WTC11 (cell line): ENCODE measurements at regions not wholly inside any gene's neighbourhood (a gene's known extent, or its start where the extent isn't known, plus 50 kb on each side); places are given as distances from the start of the nearest gene placed in this dataset.

ENCODE experiments used
- ATAC-seq: fragments of 200-7000 bp; cut with Tn5 transposase; 2 replicates; pipeline ENCODE4 v1.10.0; 2021; ENCODE audit warnings: mild to moderate bottlenecking, moderate library complexity
- CTCF ChIA-PET: fragments of 300-600 bp; sonication (Branson Sonifier 250); formaldehyde crosslinking; loops from one replicate; lab custom pipeline; 2021; ENCODE audit warnings: antibody characterized with exemption; lab: Charles Lee
- POLR2A ChIA-PET: fragments of 350-600 bp; sonication (Branson Sonifier 250); formaldehyde crosslinking; loops from one replicate; lab custom pipeline; 2021; ENCODE audit warnings: antibody characterized with exemption; lab: Charles Lee
- DNase-seq: peaks from one replicate; pipeline ENCODE4 v3.0.0; 2021; ENCODE audit warnings: low spot score
- H3K27ac Mint-ChIP-seq: 2 replicates; pipeline ENCODE4 v1.8.0; 2021; ENCODE audit warnings: mixed read lengths
- H3K27me3 Mint-ChIP-seq: 2 replicates; pipeline ENCODE4 v1.8.0; 2021; ENCODE audit warnings: low read depth, mild to moderate bottlenecking, moderate library complexity, mixed read lengths
- H3K36me3 Mint-ChIP-seq: 2 replicates; pipeline ENCODE4 v1.8.0; 2021; ENCODE audit warnings: mixed read lengths
- H3K4me1 Mint-ChIP-seq: 2 replicates; pipeline ENCODE4 v1.8.0; 2022; ENCODE audit warnings: mixed read lengths
- H3K4me3 Mint-ChIP-seq: 2 replicates; pipeline ENCODE4 v1.8.0; 2021; ENCODE audit warnings: mild to moderate bottlenecking, moderate library complexity, mixed read lengths
- H3K9me3 Mint-ChIP-seq: 2 replicates; pipeline ENCODE4 v1.8.0; 2021; ENCODE audit warnings: mixed read lengths
- ATF2 ChIP-seq: sonication (generic); formaldehyde crosslinking; IDR thresholded peaks from 2 replicates; pipeline ENCODE4 v1.8.1; 2022; ENCODE audit warnings: low read depth, missing genetic modification reagents, borderline replicate concordance
- ATF3 ChIP-seq: sonication (generic); formaldehyde crosslinking; conservative IDR thresholded peaks from 2 replicates; pipeline ENCODE4 v1.8.1; 2022; ENCODE audit warnings: mild to moderate bottlenecking, missing genetic modification reagents
- ATF6 ChIP-seq: sonication (generic); formaldehyde crosslinking; IDR thresholded peaks from 2 replicates; pipeline ENCODE4 v1.8.1; 2023; ENCODE audit warnings: mild to moderate bottlenecking, missing genetic modification reagents
- CDX4 ChIP-seq: fragments of 250-450 bp; sonication (Bioruptor Pico); IDR thresholded peaks from 2 replicates; pipeline ENCODE4 v1.9.0; 2021; ENCODE audit warnings: moderate library complexity, mild to moderate bottlenecking, inconsistent platforms, borderline replicate concordance
- CREM ChIP-seq: sonication (generic); formaldehyde crosslinking; IDR thresholded peaks from 2 replicates; pipeline ENCODE4 v1.8.1; 2022; ENCODE audit warnings: mild to moderate bottlenecking, missing genetic modification reagents, moderate library complexity
- ESRRA ChIP-seq: sonication (generic); formaldehyde crosslinking; IDR thresholded peaks from 2 replicates; pipeline ENCODE4 v1.8.1; 2022; ENCODE audit warnings: mild to moderate bottlenecking, missing genetic modification reagents, borderline replicate concordance
- HMGA2 ChIP-seq: fragments of 250-450 bp; sonication (Bioruptor Pico); IDR thresholded peaks from 2 replicates; pipeline ENCODE4 v1.4.0; 2021; ENCODE audit warnings: mild to moderate bottlenecking, moderate library complexity
- KAT7 ChIP-seq: sonication (generic); formaldehyde crosslinking; IDR thresholded peaks from 2 replicates; pipeline ENCODE4 v1.8.1; 2023; ENCODE audit warnings: missing genetic modification reagents, mild to moderate bottlenecking, borderline replicate concordance
- MLX ChIP-seq: sonication (generic); formaldehyde crosslinking; IDR thresholded peaks from 2 replicates; pipeline ENCODE4 v1.8.1; 2023; ENCODE audit warnings: mild to moderate bottlenecking, missing genetic modification reagents, moderate library complexity
- PRDM15 ChIP-seq: sonication (generic); formaldehyde crosslinking; IDR thresholded peaks from 2 replicates; pipeline ENCODE4 v1.8.0; 2022; ENCODE audit warnings: missing genetic modification reagents
- RORB ChIP-seq: fragments of 250-450 bp; sonication (Bioruptor Pico); IDR thresholded peaks from 2 replicates; pipeline ENCODE4 v1.9.0; 2021; ENCODE audit warnings: mild to moderate bottlenecking
- SMAD4 ChIP-seq: sonication (generic); formaldehyde crosslinking; IDR thresholded peaks from 2 replicates; pipeline ENCODE4 v1.8.0; 2022; ENCODE audit warnings: mild to moderate bottlenecking, missing genetic modification reagents
- STAT6 ChIP-seq: sonication (generic); formaldehyde crosslinking; conservative IDR thresholded peaks from 2 replicates; pipeline ENCODE4 v1.8.1; 2023; ENCODE audit warnings: mild to moderate bottlenecking, low read depth, missing genetic modification reagents, moderate library complexity
- ZNF138 ChIP-seq: sonication (generic); formaldehyde crosslinking; conservative IDR thresholded peaks from 2 replicates; pipeline ENCODE4 v1.8.1; 2022; ENCODE audit warnings: mild to moderate bottlenecking, moderate library complexity, missing genetic modification reagents

- no peak for TF ChIP-seq ATF6 (CRISPR knock-in tag)
- no peak for TF ChIP-seq CDX4 (CRISPR knock-in tag)
- TF ChIP-seq PRDM15 (CRISPR knock-in tag) = no peak
- no peak for TF ChIP-seq ESRRA (CRISPR knock-in tag)
- no peak for TF ChIP-seq SMAD4 (CRISPR knock-in tag)
- TF ChIP-seq KAT7 (CRISPR knock-in tag) = no peak
- TF ChIP-seq STAT6 (CRISPR knock-in tag) = no peak
These were observed 270.5 kb upstream of the P2RY1 start (continued) for GRCh38 chr3:152564459-152564858.

- peaks cover 20% of the 10 kb centered on the region for H3K4me1 Mint-ChIP-seq
- no peak overlapping the region for H3K4me3 Mint-ChIP-seq
- CTCF ChIA-PET = interaction anchor here (0.8 to 3.3 kb wide), 8 partner anchors 36 to 260 kb away, joined by 3 to 12 read pairs (median 6); partner anchors contain the start of gene P2RY1
- DNase-seq = peak; percentile 47
- TF ChIP-seq RORB (CRISPR knock-in tag) (no peak), ZNF138 (CRISPR knock-in tag) (no peak), HMGA2 (CRISPR knock-in tag) (no peak), MLX (no peak)
- no peak overlapping the region for H3K27ac Mint-ChIP-seq
- H3K9me3 Mint-ChIP-seq = no peaks in the 10 kb centered on the region
- H3K27me3 Mint-ChIP-seq = no peaks in the 10 kb centered on the region
- POLR2A ChIA-PET = no interaction called here
- no peaks in the 10 kb centered on the region for H3K36me3 Mint-ChIP-seq
- peak; percentile 69 for ATAC-seq
These were observed 260.4 kb upstream of the P2RY1 start for GRCh38 chr3:152574461-152575079.

GRCh38 chr3:152578769-152579168, 256.2 kb upstream of the P2RY1 start:
- CTCF ChIA-PET = no interaction called here

More at GRCh38 chr3:152578769-152579168, 256.2 kb upstream of the P2RY1 start:
- Mint-ChIP-seq H3K36me3 (no peaks in the 10 kb centered on the region), H3K4me3 (no peak overlapping the region), H3K27me3 (no peaks in the 10 kb centered on the region), H3K4me1 (peaks cover 27% of the 10 kb centered on the region), H3K27ac (no peak overlapping the region), H3K9me3 (no peaks in the 10 kb centered on the region; the same call in 1 of the 2 replicates)
- DNase-seq (no peak), ATAC-seq (no peak)
- TF ChIP-seq ATF2 (no peak), ATF3 (CRISPR knock-in tag) (no peak), HMGA2 (CRISPR knock-in tag) (no peak), CREM (no peak)
- POLR2A ChIA-PET = interaction anchor here (0.6 kb wide), 1 partner anchor 416 kb away, joined by 4 read pairs; no protein-coding TSS in a partner anchor
